ENCODE measurements at regions not wholly inside any gene's neighbourhood (a gene's known extent, or its start where the extent isn't known, plus 50 kb on each side); places are given as distances from the start of the nearest gene placed in this dataset.

DNA sequence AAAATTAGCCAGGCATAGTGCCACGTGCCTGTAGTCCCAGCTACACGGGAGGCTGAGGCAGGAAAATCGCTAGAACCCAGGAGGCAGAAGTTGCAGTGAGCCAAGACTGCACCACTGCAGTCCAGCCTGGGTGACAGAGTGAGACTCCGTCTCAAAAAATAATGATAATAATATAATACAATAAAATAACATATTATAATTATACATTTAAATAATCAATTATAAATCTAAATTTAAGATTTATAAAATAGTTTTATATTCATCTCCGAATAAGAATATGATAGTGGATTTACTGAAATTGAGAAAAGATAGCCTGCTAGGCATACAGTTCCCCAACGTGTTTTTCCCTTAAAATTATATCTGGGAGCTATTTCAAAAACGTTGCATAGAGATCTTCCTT lies 599.6 kb downstream of the CDH18 start:
- no peak overlapping the region for H3K4me3 ChIP-seq (ENCODE audit: low read depth, low read length)
- H2AFZ ChIP-seq (ENCODE audit: low read length, unreplicated experiment), result peak overlapping the region; percentile 98
- no peaks in the 10 kb centered on the region for H3K27me3 ChIP-seq (ENCODE audit: insufficient read depth, low read length)
- H3K36me3 ChIP-seq (ENCODE audit: insufficient read depth, low read length), result no peaks in the 10 kb centered on the region
- H3K27ac ChIP-seq (ENCODE audit: low read depth, low read length), result no peak overlapping the region
- H3K4me1 ChIP-seq (ENCODE audit: control insufficient read depth, insufficient read depth, low read length, unreplicated experiment), result no peaks in the 10 kb centered on the region
- no peaks in the 10 kb centered on the region for H3K79me2 ChIP-seq (ENCODE audit: control insufficient read depth, insufficient read depth, low read length, unreplicated experiment)

DNA sequence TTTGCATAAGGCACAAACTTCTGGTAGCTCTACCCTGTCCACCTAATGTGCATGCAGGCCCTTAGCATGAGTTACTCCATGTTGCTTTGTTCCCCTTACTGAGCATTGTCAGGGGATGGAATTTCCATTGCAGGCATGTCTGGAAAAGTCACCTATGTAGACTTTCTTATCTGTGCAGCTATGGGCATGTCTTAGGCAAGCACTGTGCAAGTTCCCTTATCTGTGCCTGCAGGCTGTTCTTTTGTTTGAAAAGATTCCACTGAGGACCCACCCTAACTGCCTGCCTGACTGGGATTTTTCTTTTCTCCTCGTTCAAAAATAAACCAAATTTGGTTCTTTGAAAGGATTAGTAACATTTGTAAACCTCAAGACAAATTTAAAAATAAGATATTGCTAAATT lies 587.0 kb downstream of the CDH18 start:
- no peaks in the 10 kb centered on the region for H3K4me1 ChIP-seq (ENCODE audit: control insufficient read depth, insufficient read depth, low read length, unreplicated experiment)
- H3K27me3 ChIP-seq (ENCODE audit: insufficient read depth, low read length), result no peaks in the 10 kb centered on the region
- no peak overlapping the region for H2AFZ ChIP-seq (ENCODE audit: low read length, unreplicated experiment)
- no peak overlapping the region for H3K27ac ChIP-seq (ENCODE audit: low read depth, low read length)
- no peaks in the 10 kb centered on the region for H3K36me3 ChIP-seq (ENCODE audit: insufficient read depth, low read length)
- no peaks in the 10 kb centered on the region for H3K79me2 ChIP-seq (ENCODE audit: control insufficient read depth, insufficient read depth, low read length, unreplicated experiment)
- H3K4me3 ChIP-seq (ENCODE audit: low read depth, low read length), result no peak overlapping the region

DNA sequence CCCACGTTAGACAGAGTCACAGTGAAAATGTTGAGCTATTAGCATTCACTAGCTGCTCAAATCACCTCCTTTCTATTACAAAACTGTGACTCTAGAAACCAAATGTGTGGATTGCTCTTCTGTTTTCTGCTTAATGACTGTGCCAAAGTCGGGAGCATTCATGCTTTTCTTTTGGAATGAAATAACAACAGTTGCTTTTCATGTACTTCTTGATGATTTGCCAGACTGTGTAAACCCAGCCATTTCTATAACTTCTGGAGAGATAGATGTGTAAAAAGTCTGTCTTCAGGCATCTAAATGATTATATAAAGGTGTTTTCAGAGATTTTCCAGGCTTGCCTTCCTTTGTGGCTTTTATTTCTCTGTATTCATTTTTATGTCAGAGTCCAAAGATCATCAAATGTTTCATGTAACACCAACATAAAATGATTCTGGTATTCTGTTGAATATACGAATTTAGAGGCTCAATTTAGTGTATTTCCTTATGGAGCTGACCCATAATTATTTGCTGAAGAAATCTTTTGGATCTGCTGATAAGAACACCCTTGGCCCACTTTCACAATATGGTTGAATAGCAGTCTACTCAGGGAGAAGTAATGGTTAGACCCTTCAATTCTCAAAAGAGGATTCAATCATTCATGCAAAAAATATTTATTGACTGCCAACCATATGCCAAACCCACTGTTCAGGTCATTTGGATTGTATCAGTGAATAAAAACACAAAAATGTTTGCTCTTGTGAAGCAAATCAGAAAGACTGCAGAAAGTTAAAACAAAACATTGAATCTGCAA lies 581.2 kb downstream of the CDH18 start:
- Histone ChIP-seq H3K36me3 (ENCODE audit: insufficient read depth, low read length) (no peaks in the 10 kb centered on the region), H3K27me3 (ENCODE audit: insufficient read depth, low read length) (peaks cover 16% of the 10 kb centered on the region), H3K79me2 (ENCODE audit: control insufficient read depth, insufficient read depth, low read length, unreplicated experiment) (no peaks in the 10 kb centered on the region), H2AFZ (ENCODE audit: low read length, unreplicated experiment) (no peak overlapping the region), H3K27ac (ENCODE audit: low read depth, low read length) (no peak overlapping the region), H3K4me1 (ENCODE audit: control insufficient read depth, insufficient read depth, low read length, unreplicated experiment) (no peaks in the 10 kb centered on the region), H3K4me3 (ENCODE audit: low read depth, low read length) (no peak overlapping the region)

DNA sequence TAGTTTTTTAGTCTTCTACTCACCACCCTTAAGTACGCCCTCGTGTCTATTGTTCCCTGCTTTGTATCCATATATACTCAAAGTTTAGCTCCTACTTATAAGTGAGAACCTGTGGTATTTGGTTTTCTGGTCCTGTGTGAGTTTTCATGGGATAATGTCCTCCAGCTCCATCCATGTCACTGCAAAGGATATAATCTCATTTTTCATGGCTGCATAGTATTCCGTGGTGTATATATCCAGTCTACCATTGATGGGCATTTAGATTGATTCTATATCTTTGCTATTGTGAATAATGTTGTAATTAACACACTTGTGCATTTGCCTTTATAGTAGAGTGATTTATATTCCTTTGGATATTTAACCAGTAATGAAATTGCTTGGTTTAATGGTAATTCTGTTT lies 579.9 kb downstream of the CDH18 start:
- Histone ChIP-seq H3K79me2 (ENCODE audit: control insufficient read depth, insufficient read depth, low read length, unreplicated experiment) (no peaks in the 10 kb centered on the region), H3K27me3 (ENCODE audit: insufficient read depth, low read length) (peaks cover 28% of the 10 kb centered on the region), H3K36me3 (ENCODE audit: insufficient read depth, low read length) (no peaks in the 10 kb centered on the region), H3K4me3 (ENCODE audit: low read depth, low read length) (no peak overlapping the region), H3K27ac (ENCODE audit: low read depth, low read length) (no peak overlapping the region), H2AFZ (ENCODE audit: low read length, unreplicated experiment) (no peak overlapping the region), H3K4me1 (ENCODE audit: control insufficient read depth, insufficient read depth, low read length, unreplicated experiment) (no peaks in the 10 kb centered on the region)

DNA sequence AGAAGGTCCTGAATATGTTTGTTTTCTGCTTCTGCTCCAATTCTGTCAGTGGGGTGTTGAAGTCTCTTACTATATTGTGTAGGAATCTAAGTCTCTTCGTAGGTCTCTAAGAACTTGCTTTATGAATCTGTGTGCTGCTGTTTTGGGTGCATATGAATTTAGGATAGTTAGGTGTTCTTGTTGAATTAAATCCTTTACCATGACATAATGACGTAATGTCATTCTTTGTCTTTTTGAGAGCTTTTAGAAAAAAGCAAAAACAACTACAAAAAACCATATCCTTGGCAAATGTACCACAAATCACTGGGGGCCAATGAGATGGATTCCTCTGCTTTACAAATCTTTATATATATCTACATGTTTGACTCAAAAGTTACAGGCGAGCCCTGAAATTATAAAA lies 576.1 kb downstream of the CDH18 start:
- H3K79me2 ChIP-seq (ENCODE audit: control insufficient read depth, insufficient read depth, low read length, unreplicated experiment), result no peaks in the 10 kb centered on the region
- no peaks in the 10 kb centered on the region for H3K36me3 ChIP-seq (ENCODE audit: insufficient read depth, low read length)
- H3K27me3 ChIP-seq (ENCODE audit: insufficient read depth, low read length), result peaks cover 37% of the 10 kb centered on the region
- no peak overlapping the region for H2AFZ ChIP-seq (ENCODE audit: low read length, unreplicated experiment)
- no peak overlapping the region for H3K27ac ChIP-seq (ENCODE audit: low read depth, low read length)
- H3K4me1 ChIP-seq (ENCODE audit: control insufficient read depth, insufficient read depth, low read length, unreplicated experiment), result no peaks in the 10 kb centered on the region
- H3K4me3 ChIP-seq (ENCODE audit: low read depth, low read length), result no peak overlapping the region
